DMS153 (cell line): ENCODE measurements at regions not wholly inside any gene's neighbourhood (a gene's known extent, or its start where the extent isn't known, plus 50 kb on each side); places are given as distances from the start of the nearest gene placed in this dataset.

Experiments used
- DNase-seq: peaks from one replicate; lab custom pipeline; 2025; lab: John Stamatoyannopoulos, UW

GRCh38 chr7:70907259-70908247, 224.4 kb upstream of the GALNT17 start:
- DNase-seq, result no peak

- DNase-seq, result no peak
Observed at GRCh38 chr7:70913924-70914323, 218.0 kb upstream of the GALNT17 start.

- DNase-seq, result no peak
Observed at GRCh38 chr7:70915067-70915466, 216.9 kb upstream of the GALNT17 start.

GRCh38 chr7:70919481-70920073, 212.4 kb upstream of the GALNT17 start:
- no peak for DNase-seq

- no peak for DNase-seq
Observed at GRCh38 chr7:70920876-70921275, 211.1 kb upstream of the GALNT17 start.

- no peak for DNase-seq
Observed at GRCh38 chr7:70923181-70923845, 208.6 kb upstream of the GALNT17 start.

GRCh38 chr7:70925411-70926115, 206.4 kb upstream of the GALNT17 start:
- DNase-seq, result no peak

GRCh38 chr7:70926666-70927065, 205.3 kb upstream of the GALNT17 start:
- DNase-seq, result no peak

- DNase-seq, result no peak
Observed at GRCh38 chr7:70935311-70935710, 196.6 kb upstream of the GALNT17 start.

GRCh38 chr7:70935854-70936253, 196.1 kb upstream of the GALNT17 start:
- no peak for DNase-seq

- DNase-seq, result no peak
Observed at GRCh38 chr7:70937424-70937823, 194.5 kb upstream of the GALNT17 start.

GRCh38 chr7:70940597-70940996, 191.3 kb upstream of the GALNT17 start:
- DNase-seq, result no peak

GRCh38 chr7:70942791-70943190, 189.2 kb upstream of the GALNT17 start:
- no peak for DNase-seq

- no peak for DNase-seq
Observed at GRCh38 chr7:70944516-70944915, 187.4 kb upstream of the GALNT17 start.

GRCh38 chr7:70947181-70947580, 184.8 kb upstream of the GALNT17 start:
- no peak for DNase-seq

- no peak for DNase-seq
Observed at GRCh38 chr7:70949862-70950261, 182.1 kb upstream of the GALNT17 start.

GRCh38 chr7:70951271-70951962, 180.5 kb upstream of the GALNT17 start:
- no peak for DNase-seq

GRCh38 chr7:70952311-70952710, 179.6 kb upstream of the GALNT17 start:
- DNase-seq, result no peak

- DNase-seq, result no peak
Observed at GRCh38 chr7:70953331-70953741, 178.6 kb upstream of the GALNT17 start.

- no peak for DNase-seq
Observed at GRCh38 chr7:70953796-70954195, 178.1 kb upstream of the GALNT17 start.

GRCh38 chr7:70972693-70973092, 159.3 kb upstream of the GALNT17 start:
- DNase-seq, result no peak

- DNase-seq, result no peak
Observed at GRCh38 chr7:70975754-70976153, 156.2 kb upstream of the GALNT17 start.
